ENCODE measurements at regions not wholly inside any gene's neighbourhood (a gene's known extent, or its start where the extent isn't known, plus 50 kb on each side); places are given as distances from the start of the nearest gene placed in this dataset.

DNA sequence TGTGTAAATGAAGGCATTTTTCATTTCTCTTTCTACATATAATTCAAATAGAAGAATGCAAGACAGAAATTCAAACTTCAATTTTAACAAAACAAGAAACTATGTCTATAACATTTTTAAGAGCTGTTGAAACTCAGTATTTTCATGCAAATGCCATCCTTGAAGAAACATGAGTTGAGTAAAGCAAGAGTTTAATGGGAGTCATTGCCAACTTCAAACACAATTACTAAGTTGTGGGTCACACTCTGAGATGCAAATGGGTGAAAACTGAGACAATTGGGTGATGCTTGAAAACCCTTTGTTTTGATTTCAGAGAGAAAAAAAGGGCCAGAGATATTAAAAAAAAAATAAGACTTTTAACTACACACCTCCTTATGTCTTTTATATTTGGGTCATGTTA lies 865.9 kb downstream of the FAT4 start:
- TF ChIP-seq ZC3H10 (CRISPR knock-in tag; IDR thresholded peaks at IDR 0.05) (no peak), ESRRG (CRISPR knock-in tag; IDR thresholded peaks at IDR 0.05) (no peak), TSHZ2 (CRISPR knock-in tag; IDR thresholded peaks at IDR 0.05) (no peak), ZNF8 (CRISPR knock-in tag; IDR thresholded peaks at IDR 0.05) (no peak), ZFP3 (CRISPR knock-in tag; IDR thresholded peaks at IDR 0.05) (no peak), ISL1 (CRISPR knock-in tag; IDR thresholded peaks at IDR 0.05) (no peak), PPARA (CRISPR knock-in tag; IDR thresholded peaks at IDR 0.05; ENCODE audit: borderline replicate concordance) (no peak), TCF4 (CRISPR knock-in tag; IDR thresholded peaks at IDR 0.05; ENCODE audit: borderline replicate concordance) (no peak)
- TF ChIP-seq, protein P1, sequence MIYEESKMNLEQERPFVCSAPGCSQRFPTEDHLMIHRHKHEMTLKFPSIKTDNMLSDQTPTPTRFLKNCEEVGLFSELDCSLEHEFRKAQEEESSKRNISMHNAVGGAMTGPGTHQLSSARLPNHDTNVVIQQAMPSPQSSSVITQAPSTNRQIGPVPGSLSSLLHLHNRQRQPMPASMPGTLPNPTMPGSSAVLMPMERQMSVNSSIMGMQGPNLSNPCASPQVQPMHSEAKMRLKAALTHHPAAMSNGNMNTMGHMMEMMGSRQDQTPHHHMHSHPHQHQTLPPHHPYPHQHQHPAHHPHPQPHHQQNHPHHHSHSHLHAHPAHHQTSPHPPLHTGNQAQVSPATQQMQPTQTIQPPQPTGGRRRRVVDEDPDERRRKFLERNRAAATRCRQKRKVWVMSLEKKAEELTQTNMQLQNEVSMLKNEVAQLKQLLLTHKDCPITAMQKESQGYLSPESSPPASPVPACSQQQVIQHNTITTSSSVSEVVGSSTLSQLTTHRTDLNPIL (CRISPR knock-in tag; IDR thresholded peaks at IDR 0.05; ENCODE audit: low read depth), result no peak
- TF ChIP-seq, protein P2, sequence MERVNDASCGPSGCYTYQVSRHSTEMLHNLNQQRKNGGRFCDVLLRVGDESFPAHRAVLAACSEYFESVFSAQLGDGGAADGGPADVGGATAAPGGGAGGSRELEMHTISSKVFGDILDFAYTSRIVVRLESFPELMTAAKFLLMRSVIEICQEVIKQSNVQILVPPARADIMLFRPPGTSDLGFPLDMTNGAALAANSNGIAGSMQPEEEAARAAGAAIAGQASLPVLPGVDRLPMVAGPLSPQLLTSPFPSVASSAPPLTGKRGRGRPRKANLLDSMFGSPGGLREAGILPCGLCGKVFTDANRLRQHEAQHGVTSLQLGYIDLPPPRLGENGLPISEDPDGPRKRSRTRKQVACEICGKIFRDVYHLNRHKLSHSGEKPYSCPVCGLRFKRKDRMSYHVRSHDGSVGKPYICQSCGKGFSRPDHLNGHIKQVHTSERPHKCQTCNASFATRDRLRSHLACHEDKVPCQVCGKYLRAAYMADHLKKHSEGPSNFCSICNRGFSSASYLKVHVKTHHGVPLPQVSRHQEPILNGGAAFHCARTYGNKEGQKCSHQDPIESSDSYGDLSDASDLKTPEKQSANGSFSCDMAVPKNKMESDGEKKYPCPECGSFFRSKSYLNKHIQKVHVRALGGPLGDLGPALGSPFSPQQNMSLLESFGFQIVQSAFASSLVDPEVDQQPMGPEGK (CRISPR knock-in tag; IDR thresholded peaks at IDR 0.05; ENCODE audit: borderline replicate concordance), result no peak
- ATAC-seq, result no peak

DNA sequence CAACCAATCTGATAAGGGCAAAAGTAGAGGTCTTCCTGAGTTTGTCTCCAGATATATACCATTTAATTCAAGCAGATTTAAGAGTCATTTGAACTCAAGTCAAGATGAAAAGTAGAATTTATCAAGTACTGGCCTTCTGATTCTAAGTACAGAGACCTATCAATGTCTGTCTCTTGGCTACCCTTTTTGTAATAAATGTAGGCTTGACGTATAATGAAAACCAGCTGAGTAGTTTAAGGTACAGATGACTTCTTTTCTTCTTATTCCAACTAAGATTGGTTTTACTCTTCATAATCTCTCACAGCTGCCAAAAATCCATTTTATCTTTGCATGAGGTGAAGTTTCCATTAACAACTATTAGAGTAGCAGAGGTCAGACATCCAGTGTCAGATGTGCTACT lies 867.6 kb downstream of the FAT4 start:
- no peak for TF ChIP-seq ZNF70 (CRISPR knock-in tag; IDR thresholded peaks at IDR 0.05)
- TF ChIP-seq TSHZ2 (CRISPR knock-in tag; IDR thresholded peaks at IDR 0.05), result no peak
- no peak for TF ChIP-seq ZFP3 (CRISPR knock-in tag; IDR thresholded peaks at IDR 0.05)
- TF ChIP-seq OSR1 (CRISPR knock-in tag; IDR thresholded peaks at IDR 0.05), result no peak
- no peak for ATAC-seq

- ATAC-seq, result no peak
Observed at GRCh38 chr4:126182786-126183185, 868.0 kb downstream of the FAT4 start.

DNA sequence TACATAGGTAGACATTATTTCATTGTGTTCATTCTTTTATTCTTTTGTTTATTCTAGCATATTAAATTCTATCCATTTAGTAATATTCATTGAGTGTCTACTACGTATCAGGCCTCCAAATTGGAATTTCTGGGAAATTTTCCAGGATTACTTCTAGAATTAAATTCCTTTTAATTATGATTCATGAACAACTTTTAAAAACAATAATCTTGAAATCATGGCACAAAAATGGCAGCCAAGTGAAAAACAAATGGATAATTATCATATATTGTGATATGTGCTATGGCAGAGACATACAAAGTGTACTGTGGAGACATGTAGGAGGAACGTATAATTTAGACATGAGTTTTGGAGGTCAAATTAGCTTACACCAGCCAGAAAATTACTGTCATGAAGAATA lies 868.5 kb downstream of the FAT4 start:
- TF ChIP-seq PPARA (CRISPR knock-in tag; IDR thresholded peaks at IDR 0.05; ENCODE audit: borderline replicate concordance) (no peak), GLIS3 (CRISPR knock-in tag; IDR thresholded peaks at IDR 0.05) (no peak), CSDC2 (CRISPR knock-in tag; IDR thresholded peaks at IDR 0.05) (no peak)
- ATAC-seq, result no peak

More at GRCh38 chr4:126182786-126183185, 868.0 kb downstream of the FAT4 start:
- no peak for TF ChIP-seq ZNF70 (CRISPR knock-in tag; IDR thresholded peaks at IDR 0.05)
- no peak for TF ChIP-seq TOX (CRISPR knock-in tag; IDR thresholded peaks at IDR 0.05; ENCODE audit: borderline replicate concordance)
- no peak for TF ChIP-seq ZNF565 (CRISPR knock-in tag; conservative IDR thresholded peaks at IDR 0.05; ENCODE audit: low read depth)
- TF ChIP-seq, protein P2 (CRISPR knock-in tag; IDR thresholded peaks at IDR 0.05; ENCODE audit: borderline replicate concordance), result no peak
